ENCODE measurements at regions not wholly inside any gene's neighbourhood (a gene's known extent, or its start where the extent isn't known, plus 50 kb on each side); places are given as distances from the start of the nearest gene placed in this dataset.

GRCh38 chr14:51463461-51463860 is 188.2 kb upstream of the FRMD6 start:
- H3K9me3 ChIP-seq (ENCODE audit: low read length) = no peaks in the 10 kb centered on the region

GRCh38 chr14:51464411-51464810 is 187.3 kb upstream of the FRMD6 start:
- Histone ChIP-seq H2AFZ (ENCODE audit: low read depth, low read length) (no peak overlapping the region), H3K27ac (ENCODE audit: low read length) (no peak overlapping the region), H3K79me2 (replicated peaks; ENCODE audit: insufficient read depth, low read length) (no peaks in the 10 kb centered on the region), H3K9me2 (ENCODE audit: insufficient read depth, low read length) (no peaks in the 10 kb centered on the region), H3K36me3 (ENCODE audit: insufficient read depth, low read length) (no peaks in the 10 kb centered on the region), H3K9me3 (ENCODE audit: low read length) (no peaks in the 10 kb centered on the region), H3K4me3 (ENCODE audit: low read length) (no peak overlapping the region), H3K9ac (ENCODE audit: low read length) (no peak overlapping the region), H4K20me1 (ENCODE audit: insufficient read depth) (no peaks in the 10 kb centered on the region), H3K27me3 (ENCODE audit: insufficient read depth, low read depth, low read length) (no peaks in the 10 kb centered on the region), H3F3A (ENCODE audit: insufficient read depth, low read length, poor library complexity, severe bottlenecking) (no peaks in the 10 kb centered on the region), H3K4me2 (ENCODE audit: low read length) (no peak overlapping the region)
- TF ChIP-seq MXI1 (conservative IDR thresholded peaks at IDR 0.05; ENCODE audit: poor library complexity, severe bottlenecking) = no peak
- no peak for TF ChIP-seq CTCF (IDR thresholded peaks at IDR 0.05; ENCODE audit: poor library complexity, severe bottlenecking)
- TF ChIP-seq POLR2AphosphoS5 (IDR thresholded peaks at IDR 0.05) = no peak
- TF ChIP-seq EP300 (conservative IDR thresholded peaks at IDR 0.05; ENCODE audit: poor library complexity, severe bottlenecking) = no peak
- TF ChIP-seq EZH2 (IDR thresholded peaks at IDR 0.05; ENCODE audit: borderline replicate concordance, insufficient read depth, low read length, poor library complexity, severe bottlenecking) = no peak
- TF ChIP-seq SMC3 (conservative IDR thresholded peaks at IDR 0.05; ENCODE audit: poor library complexity) = no peak
- TF ChIP-seq REST (IDR thresholded peaks at IDR 0.05; ENCODE audit: borderline replicate concordance) = no peak
- no peak for TF ChIP-seq TAF1 (IDR thresholded peaks at IDR 0.05; ENCODE audit: low read depth)
- no peak for TF ChIP-seq RAD21 (conservative IDR thresholded peaks at IDR 0.05)

More at GRCh38 chr14:51463461-51463860, 188.2 kb upstream of the FRMD6 start:
- Histone ChIP-seq H2AFZ (ENCODE audit: low read depth, low read length) (no peak overlapping the region), H3K27ac (ENCODE audit: low read length) (no peak overlapping the region), H3F3A (ENCODE audit: insufficient read depth, low read length, poor library complexity, severe bottlenecking) (no peaks in the 10 kb centered on the region), H4K20me1 (ENCODE audit: insufficient read depth) (no peaks in the 10 kb centered on the region), H3K79me2 (replicated peaks; ENCODE audit: insufficient read depth, low read length) (no peaks in the 10 kb centered on the region), H3K27me3 (ENCODE audit: insufficient read depth, low read depth, low read length) (no peaks in the 10 kb centered on the region), H3K36me3 (ENCODE audit: insufficient read depth, low read length) (no peaks in the 10 kb centered on the region), H3K9ac (ENCODE audit: low read length) (no peak overlapping the region), H3K4me3 (ENCODE audit: low read length) (no peak overlapping the region), H3K9me2 (ENCODE audit: insufficient read depth, low read length) (no peaks in the 10 kb centered on the region), H3K4me2 (ENCODE audit: low read length) (no peak overlapping the region)
- TF ChIP-seq REST (IDR thresholded peaks at IDR 0.05; ENCODE audit: borderline replicate concordance) (no peak), SMC3 (conservative IDR thresholded peaks at IDR 0.05; ENCODE audit: poor library complexity) (no peak), EZH2 (IDR thresholded peaks at IDR 0.05; ENCODE audit: borderline replicate concordance, insufficient read depth, low read length, poor library complexity, severe bottlenecking) (no peak)
